K562 (cell line): ENCODE measurements at regions not wholly inside any gene's neighbourhood (a gene's known extent, or its start where the extent isn't known, plus 50 kb on each side); places are given as distances from the start of the nearest gene placed in this dataset.
"Not testable (repeated sequence)": the region's sequence is repeated elsewhere in the genome, so short reads cannot be mapped to it uniquely, and the experiment has no call there.

Experiments used
- ATAC-seq: fragments of 200-7000 bp; cut with Tn5 transposase; 3 replicates; pipeline ENCODE4 v1.9.1; 2020; ENCODE audit warnings: moderate library complexity
- BruUV-seq: library from RNA; stranded (reverse); fragments of 400-500 nt; replicated peaks from 2 replicates; lab custom pipeline; 2021; lab: Mats Ljungman, UMichigan
- CTCF ChIA-PET: fragments of 300-600 bp; formaldehyde crosslinking; extraction: SDS; loops from one replicate; lab custom pipeline; 2021; ENCODE audit warnings: low intra/inter-chr PET ratio; lab: Yijun Ruan, JAX
- POLR2A ChIA-PET: fragments of 300-600, 350-650 bp; sonication (Branson Sonifier 250); formaldehyde crosslinking; extraction: SDS; loops from one replicate; lab custom pipeline; 2021; ENCODE audit warnings: antibody characterized with exemption, inconsistent platforms; lab: Yijun Ruan, JAX
- DNase-seq, 4 experiments: peaks; one replicate each; pipeline versions ENCODE4 v3.0.0 to v3.0.0-alpha.2; 2011 to 2018; ENCODE audit warnings: low spot score in 3 of 4, mixed read lengths in 3 of 4; ENCODE audit errors: extremely low read depth in 1 of 4
- FAIRE-seq: peaks from 2 replicates; lab custom pipeline; 2011; peaks lifted over from hg19 to GRCh38; lab: Jason Lieb, UNC
- H2AFZ ChIP-seq: 2 replicates; pipeline ENCODE4 v1.6.0; 2011; ENCODE audit warnings: low read depth, low read length, control low read depth, inconsistent platforms
- H3K27ac ChIP-seq: fragments of 200-600 bp; 3 replicates; pipeline ENCODE4 v1.8.0; 2011; ENCODE audit warnings: low read depth, mild to moderate bottlenecking, control low read depth, inconsistent platforms, low read length, moderate library complexity, mixed read lengths; ENCODE audit errors: extremely low read depth
- H3K27me3 ChIP-seq, 2 experiments: fragments of 300-600 bp in 1 of 2; 2 replicates in 1 of 2; 3 replicates in 1 of 2; pipeline versions ENCODE4 v1.6.0 to v1.8.0; 2011; ENCODE audit warnings: inconsistent platforms in 2 of 2, low read length in 2 of 2, mild to moderate bottlenecking in 1 of 2, mixed read lengths in 1 of 2, moderate library complexity in 1 of 2; ENCODE audit not compliant: control insufficient read depth in 2 of 2, insufficient read depth in 2 of 2
- H3K36me3 ChIP-seq: fragments of 300-600 bp; 3 replicates; pipeline ENCODE4 v1.8.0; 2011; ENCODE audit warnings: mild to moderate bottlenecking, low read length, inconsistent platforms; ENCODE audit not compliant: control insufficient read depth, insufficient read depth
- H3K4me1 ChIP-seq, 2 experiments: fragments of 200-600 bp in 1 of 2; replicated peaks in 1 of 2; 2 replicates in 1 of 2; 3 replicates in 1 of 2; pipeline versions ENCODE4 v1.5.1 to v1.8.0; 2011; ENCODE audit warnings: inconsistent platforms in 2 of 2, low read length in 2 of 2, mild to moderate bottlenecking in 1 of 2, mixed read lengths in 1 of 2, moderate library complexity in 1 of 2; ENCODE audit not compliant: control insufficient read depth in 2 of 2, insufficient read depth in 2 of 2
- H3K4me2 ChIP-seq: 2 replicates; pipeline ENCODE4 v1.6.1; 2011; ENCODE audit warnings: low read length, control low read depth, inconsistent platforms, mixed read lengths; ENCODE audit not compliant: insufficient read depth
- H3K4me3 ChIP-seq: fragments of 200-600 bp; sonication (generic), shearing (Covaris generic); 2 replicates; pipeline ENCODE4 v1.5.1; 2016; ENCODE audit warnings: control low read depth, inconsistent platforms
- H3K79me2 ChIP-seq: fragments of 200-600 bp; 3 replicates; pipeline ENCODE4 v1.8.0; 2011; ENCODE audit warnings: low read length, inconsistent platforms; ENCODE audit not compliant: control insufficient read depth, insufficient read depth
- H3K9ac ChIP-seq, 2 experiments: 2 replicates each; pipeline versions ENCODE4 v1.6.0 to v1.6.1; 2011; ENCODE audit warnings: low read depth in 2 of 2, low read length in 2 of 2, control low read depth in 1 of 2, inconsistent platforms in 1 of 2, mild to moderate bottlenecking in 1 of 2, mixed read lengths in 1 of 2; ENCODE audit not compliant: insufficient read depth in 1 of 2
- H3K9me1 ChIP-seq: one replicate; pipeline ENCODE4 v1.6.0; 2011; ENCODE audit warnings: inconsistent platforms, mild to moderate bottlenecking, low read length, moderate library complexity; ENCODE audit not compliant: control insufficient read depth, insufficient read depth
- H3K9me3 ChIP-seq: replicated peaks from 2 replicates; pipeline ENCODE4 v1.5.1; 2011; ENCODE audit warnings: low read depth, low read length, inconsistent platforms; ENCODE audit not compliant: control insufficient read depth, insufficient read depth
- H4K20me1 ChIP-seq: replicated peaks from 2 replicates; pipeline ENCODE4 v1.6.1; 2011; ENCODE audit warnings: low read length, inconsistent platforms, mixed read lengths; ENCODE audit not compliant: control insufficient read depth, insufficient read depth
- HDAC8 ChIP-seq: fragments of 450-650 bp; IDR thresholded peaks from 2 replicates; pipeline ENCODE4 v1.6.1; 2016; ENCODE audit warnings: mild to moderate bottlenecking, missing genetic modification characterization, moderate library complexity, missing compliant biosample characterization
- ZNF280A ChIP-seq: fragments of 450-650 bp; IDR thresholded peaks from 2 replicates; pipeline ENCODE4 v1.6.1; 2018; ENCODE audit warnings: mild to moderate bottlenecking, low read depth; ENCODE audit not compliant: partially characterized antibody
- WGBS: fragments of 100-300 bp; shearing (Covaris generic); methylation state at CpG from one replicate; pipeline ENCODE4 v1.1.6; 2016; ENCODE audit warnings: low coverage, mixed read lengths; ENCODE audit not compliant: insufficient coverage; ENCODE audit errors: missing lambda C conversion rate; 5-methylcytosine and 5-hydroxymethylcytosine counted together
- in situ Hi-C: fragments of 300-500 bp; cut with MboI; formaldehyde crosslinking; loops from 4 replicates; pipeline ENCODE4 v1.15.0; 2018; ENCODE audit warnings: inconsistent platforms, mixed read lengths
- intact Hi-C: fragments of 100-400 bp; cut with micrococcal nuclease; formaldehyde crosslinking; loops from 2 replicates; pipeline ENCODE4 v1.14.2; 2022

DNA sequence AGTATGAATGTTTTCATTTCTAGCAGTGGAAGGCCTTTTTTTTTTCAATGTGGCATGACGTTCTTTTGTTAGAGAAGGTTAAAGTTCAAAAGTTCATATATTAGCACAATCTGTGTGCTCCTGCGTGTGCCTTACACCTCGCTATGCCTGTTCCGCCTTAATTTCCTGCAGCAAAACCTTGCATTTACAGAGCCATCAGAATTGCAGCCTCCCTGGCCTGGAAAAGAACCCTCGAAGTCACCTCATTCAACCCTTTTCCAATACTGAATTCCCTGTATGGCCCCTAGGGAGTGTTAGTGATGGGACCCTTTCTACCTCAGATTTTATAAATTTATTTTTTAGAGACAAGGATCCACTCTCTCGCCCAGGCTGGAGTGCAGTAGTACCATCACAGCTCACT, 103.5 kb upstream of the ZNF438 start (continued):
- no peak for TF ChIP-seq ZNF280A
- no peak for TF ChIP-seq HDAC8 (tag)
- TF ChIP-seq, all 486 proteins: peak for 0

DNA sequence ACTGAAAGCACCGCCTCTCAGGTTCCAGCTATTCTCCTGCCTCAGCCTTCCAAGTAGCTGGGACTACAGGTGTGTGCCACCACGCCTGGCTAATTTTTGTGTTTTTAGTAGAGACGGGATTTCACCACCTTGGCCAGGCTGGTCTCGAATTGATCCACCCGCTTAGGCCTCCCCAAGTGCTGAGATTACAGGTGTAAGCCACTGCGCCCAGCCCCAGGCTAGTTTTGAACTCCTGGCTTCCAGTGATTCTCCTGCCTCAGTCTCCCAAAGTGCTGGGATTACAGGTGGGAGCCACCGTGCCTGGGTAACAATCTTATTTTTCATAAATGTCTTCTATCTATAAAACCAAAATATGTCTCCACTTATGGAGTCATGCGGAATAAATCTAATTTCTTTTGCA, 104.1 kb upstream of the ZNF438 start:
- H3K4me2 ChIP-seq, H3K9ac ChIP-seq, intact Hi-C loops, H3K27me3 ChIP-seq, H2AFZ ChIP-seq, H3K9me1 ChIP-seq, H3K9me3 ChIP-seq, H3K27ac ChIP-seq, ATAC-seq, H4K20me1 ChIP-seq, CTCF ChIA-PET, BruUV-seq, H3K36me3 ChIP-seq, FAIRE-seq, H3K79me2 ChIP-seq, H3K4me3 ChIP-seq, in situ Hi-C loops, DNase-seq: not testable (repeated sequence)
- WGBS: 79% methylated on average over 8 of the region's 8 CpGs
- peaks cover 14 to 23% of the 10 kb centered on the region in 2 experiments for H3K4me1 ChIP-seq
- POLR2A ChIA-PET: interaction anchor here (0.7 to 0.8 kb wide), 2 partner anchors 39 to 155 kb away, joined by 3 to 4 read pairs; no protein-coding TSS in a partner anchor
